PFSK-1 (cell line): ENCODE measurements at regions not wholly inside any gene's neighbourhood (a gene's known extent, or its start where the extent isn't known, plus 50 kb on each side); places are given as distances from the start of the nearest gene placed in this dataset.

Source experiments
- FOXP2 ChIP-seq: optimal IDR thresholded peaks from 2 replicates; pipeline ENCODE3; 2011; ENCODE audit warnings: borderline replicate concordance, control low read depth, inconsistent platforms; ENCODE audit not compliant: insufficient read depth; ENCODE audit errors: extremely low read length, extremely low read depth
- POLR2AphosphoS5 ChIP-seq: IDR thresholded peaks from 2 replicates; pipeline ENCODE4 v1.6.1; 2012; ENCODE audit warnings: low read depth, mild to moderate bottlenecking, control low read depth, low read length, moderate library complexity
- REST ChIP-seq, 2 experiments: IDR thresholded peaks; 2 replicates each; pipeline versions ENCODE4 v1.6.1 to v1.8.0; 2011 to 2012; ENCODE audit warnings: low read depth in 2 of 2, low read length in 2 of 2, control low read depth in 1 of 2, inconsistent platforms in 1 of 2, mild to moderate bottlenecking in 1 of 2, moderate library complexity in 1 of 2; ENCODE audit not compliant: insufficient read depth in 1 of 2
- SIN3A ChIP-seq: IDR thresholded peaks from 2 replicates; pipeline ENCODE4 v1.6.1; 2012; ENCODE audit warnings: mild to moderate bottlenecking, low read length, moderate library complexity, borderline replicate concordance; ENCODE audit not compliant: insufficient read depth
- TAF1 ChIP-seq: IDR thresholded peaks from 2 replicates; pipeline ENCODE4 v1.6.1; 2012; ENCODE audit warnings: low read length, control low read depth, borderline replicate concordance; ENCODE audit not compliant: insufficient read depth

DNA sequence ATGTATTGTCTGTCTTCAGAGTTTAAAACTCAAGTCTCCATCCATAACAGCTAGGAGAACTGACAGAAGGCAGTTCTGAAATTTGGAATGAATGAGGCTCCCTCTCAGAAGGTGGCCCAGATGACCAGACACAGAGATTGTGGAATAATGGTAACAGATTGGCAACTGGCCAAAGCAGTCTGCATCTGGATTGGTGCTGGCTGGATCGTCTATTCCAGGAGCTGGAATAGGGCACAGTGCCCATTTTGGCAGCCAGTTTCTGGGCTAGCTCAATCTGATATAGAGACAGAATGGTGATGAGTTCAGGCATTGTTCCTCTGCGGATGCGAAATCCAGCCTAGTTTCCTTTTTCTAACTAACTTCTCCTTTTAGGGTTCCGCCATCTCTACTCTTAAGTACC lies 851.7 kb downstream of the PDCD6IP start:
- TF ChIP-seq TAF1 = no peak
- no peak for TF ChIP-seq POLR2AphosphoS5
- TF ChIP-seq REST (IDR thresholded peaks at IDR 0.05; ENCODE audit: insufficient read depth in 1 of 2, low read depth in 2 of 2, low read length in 2 of 2) = no peak
- TF ChIP-seq SIN3A = no peak
- TF ChIP-seq FOXP2 = no peak
